IPS DF 6.9 (cell line): ENCODE measurements at regions not wholly inside any gene's neighbourhood (a gene's known extent, or its start where the extent isn't known, plus 50 kb on each side); places are given as distances from the start of the nearest gene placed in this dataset.

Experiments used
- DNase-seq: peaks from one replicate; pipeline ENCODE4 v3.0.0-alpha.2; 2013; ENCODE audit warnings: low read depth, low spot score
- H3K27ac ChIP-seq: one replicate; pipeline ENCODE4 v1.5.1; 2013; ENCODE audit warnings: low read length, control low read depth
- H3K27me3 ChIP-seq: 2 replicates; pipeline ENCODE4 v1.6.1; 2013; ENCODE audit warnings: mild to moderate bottlenecking, low read length; ENCODE audit not compliant: control insufficient read depth, insufficient read depth
- H3K36me3 ChIP-seq: 2 replicates; pipeline ENCODE4 v1.6.1; 2013; ENCODE audit warnings: low read length; ENCODE audit not compliant: control insufficient read depth, insufficient read depth
- H3K4me1 ChIP-seq: 2 replicates; pipeline ENCODE4 v1.6.1; 2013; ENCODE audit warnings: low read length; ENCODE audit not compliant: control insufficient read depth, insufficient read depth
- H3K4me3 ChIP-seq: 2 replicates; pipeline ENCODE4 v1.5.1; 2013; ENCODE audit warnings: mild to moderate bottlenecking, low read length
- H3K9me3 ChIP-seq: 2 replicates; pipeline ENCODE4 v1.6.1; 2013; ENCODE audit warnings: low read length, inconsistent platforms; ENCODE audit not compliant: control insufficient read depth, insufficient read depth
- WGBS: extraction: QIAGEN DNeasy Blood & Tissue Kit; methylation state at CpG from one replicate; pipeline ENCODE4 v1.1.7; 2013; ENCODE audit warnings: mixed read lengths, missing lambda C conversion rate; ENCODE audit not compliant: insufficient read length, insufficient coverage; 5-methylcytosine and 5-hydroxymethylcytosine counted together

GRCh38 chrX:137483554-137483953 is 82.4 kb upstream of the ZIC3 start:
- Histone ChIP-seq H3K9me3 (no peaks in the 10 kb centered on the region), H3K36me3 (no peaks in the 10 kb centered on the region), H3K4me3 (no peak overlapping the region)

GRCh38 chrX:137482136-137482535 is 83.8 kb upstream of the ZIC3 start:
- DNase-seq, result no peak
- no CpG with 5 or more reads among the region's 2 CpGs for WGBS
- Histone ChIP-seq H3K27me3 (no peaks in the 10 kb centered on the region), H3K9me3 (no peaks in the 10 kb centered on the region), H3K4me1 (no peaks in the 10 kb centered on the region), H3K4me3 (no peak overlapping the region), H3K36me3 (no peaks in the 10 kb centered on the region), H3K27ac (no peak overlapping the region)

More at GRCh38 chrX:137483554-137483953, 82.4 kb upstream of the ZIC3 start:
- no peak for DNase-seq
- Histone ChIP-seq H3K4me1 (no peaks in the 10 kb centered on the region), H3K27ac (no peak overlapping the region), H3K27me3 (no peaks in the 10 kb centered on the region)

GRCh38 chrX:137479386-137479785 is 86.5 kb upstream of the ZIC3 start:
- Histone ChIP-seq H3K27ac (no peak overlapping the region), H3K4me1 (no peaks in the 10 kb centered on the region), H3K27me3 (no peaks in the 10 kb centered on the region), H3K36me3 (no peaks in the 10 kb centered on the region), H3K9me3 (no peaks in the 10 kb centered on the region), H3K4me3 (no peak overlapping the region)
- DNase-seq, result no peak
- WGBS, result no CpG with 5 or more reads among the region's 2 CpGs

- H3K36me3 ChIP-seq, result no peaks in the 10 kb centered on the region
- no peaks in the 10 kb centered on the region for H3K4me1 ChIP-seq
- WGBS, result no CpG with 5 or more reads among the region's 24 CpGs
- DNase-seq, result no peak
- H3K4me3 ChIP-seq, result no peak overlapping the region
- no peaks in the 10 kb centered on the region for H3K9me3 ChIP-seq
- no peaks in the 10 kb centered on the region for H3K27me3 ChIP-seq
- H3K27ac ChIP-seq, result no peak overlapping the region
Observed at GRCh38 chrX:137441711-137442110, 124.2 kb upstream of the ZIC3 start.

GRCh38 chrX:137432609-137433008 is 133.3 kb upstream of the ZIC3 start:
- no peak for DNase-seq
- WGBS, result no CpG with 5 or more reads among the region's 1 CpG
- H3K27me3 ChIP-seq, result peaks cover under 1% of the 10 kb centered on the region; the same call in 1 of the 2 replicates

GRCh38 chrX:137431693-137432488 is 134.0 kb upstream of the ZIC3 start:
- no peak for DNase-seq
- no peaks in the 10 kb centered on the region for H3K36me3 ChIP-seq
- no peaks in the 10 kb centered on the region for H3K9me3 ChIP-seq
- no CpG with 5 or more reads among the region's 2 CpGs for WGBS
- H3K4me3 ChIP-seq, result no peak overlapping the region
- no peaks in the 10 kb centered on the region for H3K4me1 ChIP-seq
- peaks cover 3% of the 10 kb centered on the region; the same call in 1 of the 2 replicates for H3K27me3 ChIP-seq
- no peak overlapping the region for H3K27ac ChIP-seq

More at GRCh38 chrX:137432609-137433008, 133.3 kb upstream of the ZIC3 start:
- no peaks in the 10 kb centered on the region for H3K9me3 ChIP-seq
- H3K4me3 ChIP-seq, result no peak overlapping the region
- no peak overlapping the region for H3K27ac ChIP-seq
- H3K36me3 ChIP-seq, result no peaks in the 10 kb centered on the region
- no peaks in the 10 kb centered on the region for H3K4me1 ChIP-seq

- H3K27me3 ChIP-seq, result peaks cover 6% of the 10 kb centered on the region; the same call in 1 of the 2 replicates
- H3K4me3 ChIP-seq, result no peak overlapping the region
- H3K27ac ChIP-seq, result no peak overlapping the region
Observed at GRCh38 chrX:137430984-137431475, 134.9 kb upstream of the ZIC3 start.

GRCh38 chrX:137430301-137430700 is 135.6 kb upstream of the ZIC3 start:
- no CpG with 5 or more reads among the region's 17 CpGs for WGBS
- Histone ChIP-seq H3K4me1 (peaks cover 1% of the 10 kb centered on the region; the same call in 1 of the 2 replicates), H3K27ac (no peak overlapping the region), H3K9me3 (no peaks in the 10 kb centered on the region), H3K4me3 (peak overlapping the region; percentile 30; the same call in 1 of the 2 replicates), H3K27me3 (peaks cover 12% of the 10 kb centered on the region; the same call in 1 of the 2 replicates), H3K36me3 (no peaks in the 10 kb centered on the region)
- no peak for DNase-seq

More at GRCh38 chrX:137430984-137431475, 134.9 kb upstream of the ZIC3 start:
- Histone ChIP-seq H3K36me3 (no peaks in the 10 kb centered on the region), H3K9me3 (no peaks in the 10 kb centered on the region), H3K4me1 (no peaks in the 10 kb centered on the region)
- DNase-seq, result no peak

GRCh38 chrX:137428766-137429591 is 136.9 kb upstream of the ZIC3 start:
- no CpG with 5 or more reads among the region's 44 CpGs for WGBS
- no peak for DNase-seq
- Histone ChIP-seq H3K27me3 (peaks cover 12% of the 10 kb centered on the region; the same call in 1 of the 2 replicates), H3K36me3 (no peaks in the 10 kb centered on the region), H3K27ac (no peak overlapping the region), H3K4me3 (peak overlapping the region; percentile 49; the same call in 1 of the 2 replicates), H3K4me1 (peaks cover 1% of the 10 kb centered on the region; the same call in 1 of the 2 replicates), H3K9me3 (no peaks in the 10 kb centered on the region)

GRCh38 chrX:137428221-137428661 is 137.7 kb upstream of the ZIC3 start:
- no peak for DNase-seq
- H3K36me3 ChIP-seq, result no peaks in the 10 kb centered on the region
- no peak overlapping the region for H3K27ac ChIP-seq
- H3K4me1 ChIP-seq, result peaks cover 1% of the 10 kb centered on the region; the same call in 1 of the 2 replicates
- WGBS, result no CpG with 5 or more reads among the region's 30 CpGs
- H3K27me3 ChIP-seq, result peaks cover 12% of the 10 kb centered on the region; the same call in 1 of the 2 replicates
- H3K9me3 ChIP-seq, result no peaks in the 10 kb centered on the region
- peak overlapping the region; percentile 49; the same call in 1 of the 2 replicates for H3K4me3 ChIP-seq
